ENCODE measurements at regions not wholly inside any gene's neighbourhood (a gene's known extent, or its start where the extent isn't known, plus 50 kb on each side); places are given as distances from the start of the nearest gene placed in this dataset.

DNA sequence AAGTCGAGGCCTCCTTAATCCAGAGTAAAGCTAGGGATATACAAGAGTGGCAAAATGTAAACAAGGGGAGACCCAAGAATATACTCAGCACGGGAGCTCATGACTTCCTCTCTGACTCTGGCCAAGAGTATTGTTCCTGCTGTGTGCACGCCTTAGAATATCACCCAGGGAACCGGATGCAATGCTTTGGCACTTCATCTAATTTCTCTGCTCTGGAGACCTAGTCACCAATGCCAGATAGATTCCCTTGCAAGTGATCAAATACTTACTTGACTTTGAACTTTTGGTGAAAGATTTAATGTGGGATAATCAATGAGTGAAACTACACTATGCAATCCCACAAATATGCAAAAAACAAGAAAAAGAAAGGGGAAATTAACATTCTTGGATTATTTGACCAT is 695.5 kb downstream of the INHBA start:
- TF ChIP-seq, protein P1, sequence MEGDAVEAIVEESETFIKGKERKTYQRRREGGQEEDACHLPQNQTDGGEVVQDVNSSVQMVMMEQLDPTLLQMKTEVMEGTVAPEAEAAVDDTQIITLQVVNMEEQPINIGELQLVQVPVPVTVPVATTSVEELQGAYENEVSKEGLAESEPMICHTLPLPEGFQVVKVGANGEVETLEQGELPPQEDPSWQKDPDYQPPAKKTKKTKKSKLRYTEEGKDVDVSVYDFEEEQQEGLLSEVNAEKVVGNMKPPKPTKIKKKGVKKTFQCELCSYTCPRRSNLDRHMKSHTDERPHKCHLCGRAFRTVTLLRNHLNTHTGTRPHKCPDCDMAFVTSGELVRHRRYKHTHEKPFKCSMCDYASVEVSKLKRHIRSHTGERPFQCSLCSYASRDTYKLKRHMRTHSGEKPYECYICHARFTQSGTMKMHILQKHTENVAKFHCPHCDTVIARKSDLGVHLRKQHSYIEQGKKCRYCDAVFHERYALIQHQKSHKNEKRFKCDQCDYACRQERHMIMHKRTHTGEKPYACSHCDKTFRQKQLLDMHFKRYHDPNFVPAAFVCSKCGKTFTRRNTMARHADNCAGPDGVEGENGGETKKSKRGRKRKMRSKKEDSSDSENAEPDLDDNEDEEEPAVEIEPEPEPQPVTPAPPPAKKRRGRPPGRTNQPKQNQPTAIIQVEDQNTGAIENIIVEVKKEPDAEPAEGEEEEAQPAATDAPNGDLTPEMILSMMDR (conservative IDR thresholded peaks at IDR 0.05; ENCODE audit: low read depth in 2 of 2): no peak
- TF ChIP-seq, protein P2, sequence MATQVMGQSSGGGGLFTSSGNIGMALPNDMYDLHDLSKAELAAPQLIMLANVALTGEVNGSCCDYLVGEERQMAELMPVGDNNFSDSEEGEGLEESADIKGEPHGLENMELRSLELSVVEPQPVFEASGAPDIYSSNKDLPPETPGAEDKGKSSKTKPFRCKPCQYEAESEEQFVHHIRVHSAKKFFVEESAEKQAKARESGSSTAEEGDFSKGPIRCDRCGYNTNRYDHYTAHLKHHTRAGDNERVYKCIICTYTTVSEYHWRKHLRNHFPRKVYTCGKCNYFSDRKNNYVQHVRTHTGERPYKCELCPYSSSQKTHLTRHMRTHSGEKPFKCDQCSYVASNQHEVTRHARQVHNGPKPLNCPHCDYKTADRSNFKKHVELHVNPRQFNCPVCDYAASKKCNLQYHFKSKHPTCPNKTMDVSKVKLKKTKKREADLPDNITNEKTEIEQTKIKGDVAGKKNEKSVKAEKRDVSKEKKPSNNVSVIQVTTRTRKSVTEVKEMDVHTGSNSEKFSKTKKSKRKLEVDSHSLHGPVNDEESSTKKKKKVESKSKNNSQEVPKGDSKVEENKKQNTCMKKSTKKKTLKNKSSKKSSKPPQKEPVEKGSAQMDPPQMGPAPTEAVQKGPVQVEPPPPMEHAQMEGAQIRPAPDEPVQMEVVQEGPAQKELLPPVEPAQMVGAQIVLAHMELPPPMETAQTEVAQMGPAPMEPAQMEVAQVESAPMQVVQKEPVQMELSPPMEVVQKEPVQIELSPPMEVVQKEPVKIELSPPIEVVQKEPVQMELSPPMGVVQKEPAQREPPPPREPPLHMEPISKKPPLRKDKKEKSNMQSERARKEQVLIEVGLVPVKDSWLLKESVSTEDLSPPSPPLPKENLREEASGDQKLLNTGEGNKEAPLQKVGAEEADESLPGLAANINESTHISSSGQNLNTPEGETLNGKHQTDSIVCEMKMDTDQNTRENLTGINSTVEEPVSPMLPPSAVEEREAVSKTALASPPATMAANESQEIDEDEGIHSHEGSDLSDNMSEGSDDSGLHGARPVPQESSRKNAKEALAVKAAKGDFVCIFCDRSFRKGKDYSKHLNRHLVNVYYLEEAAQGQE (IDR thresholded peaks at IDR 0.05; ENCODE audit: unreplicated experiment): no peak
- TF ChIP-seq POLR2AphosphoS5 (IDR thresholded peaks at IDR 0.05; ENCODE audit: low read depth) (no peak), EZH2phosphoT487 (IDR thresholded peaks at IDR 0.05; ENCODE audit: unreplicated experiment) (no peak), NANOG (IDR thresholded peaks at IDR 0.05; ENCODE audit: borderline replicate concordance) (no peak), EZH2 (IDR thresholded peaks at IDR 0.05; ENCODE audit: low read depth, unreplicated experiment) (no peak), CREB1 (CRISPR knock-in tag; IDR thresholded peaks at IDR 0.05; ENCODE audit: low read depth) (no peak), STAT1 (IDR thresholded peaks at IDR 0.05; ENCODE audit: unreplicated experiment) (no peak), JUNB (IDR thresholded peaks at IDR 0.05; ENCODE audit: unreplicated experiment) (no peak)
- TF ChIP-seq, protein P3, sequence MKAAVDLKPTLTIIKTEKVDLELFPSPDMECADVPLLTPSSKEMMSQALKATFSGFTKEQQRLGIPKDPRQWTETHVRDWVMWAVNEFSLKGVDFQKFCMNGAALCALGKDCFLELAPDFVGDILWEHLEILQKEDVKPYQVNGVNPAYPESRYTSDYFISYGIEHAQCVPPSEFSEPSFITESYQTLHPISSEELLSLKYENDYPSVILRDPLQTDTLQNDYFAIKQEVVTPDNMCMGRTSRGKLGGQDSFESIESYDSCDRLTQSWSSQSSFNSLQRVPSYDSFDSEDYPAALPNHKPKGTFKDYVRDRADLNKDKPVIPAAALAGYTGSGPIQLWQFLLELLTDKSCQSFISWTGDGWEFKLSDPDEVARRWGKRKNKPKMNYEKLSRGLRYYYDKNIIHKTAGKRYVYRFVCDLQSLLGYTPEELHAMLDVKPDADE (IDR thresholded peaks at IDR 0.05): no peak

All from GM23338 (cell line).